Tibial artery (tissue), 4 donors: ENCODE measurements at regions not wholly inside any gene's neighbourhood (a gene's known extent, or its start where the extent isn't known, plus 50 kb on each side); places are given as distances from the start of the nearest gene placed in this dataset.

Experiments used
- DNase-seq, 2 donors: peaks; one replicate each; pipeline ENCODE4 v3.0.0-alpha.2; 2019
- H3K27ac ChIP-seq, 2 donors: fragments of 200-600 bp; sonication (generic) in 1 of 2; 1 replicate in 1 of 2; 2 replicates in 1 of 2; pipeline ENCODE4 v1.5.1; 2018 to 2019; ENCODE audit warnings: mild to moderate bottlenecking in 1 of 2
- H3K27me3 ChIP-seq, 2 donors: fragments of 200-600 bp; sonication (generic) in 1 of 2; one replicate each; pipeline versions ENCODE4 v1.5.1 to v1.6.0; 2016 to 2019
- H3K36me3 ChIP-seq, 3 donors: fragments of 200-600 bp; sonication (generic) in 2 of 3; one replicate each; pipeline ENCODE4 v1.5.1; 2016 to 2019; ENCODE audit warnings: mild to moderate bottlenecking in 2 of 3
- H3K4me1 ChIP-seq, 4 donors: fragments of 200-600 bp; sonication (generic) in 2 of 4; 1 replicate in 3 of 4; 2 replicates in 1 of 4; pipeline ENCODE4 v1.5.1; 2016 to 2019
- H3K4me3 ChIP-seq, 2 donors: fragments of 200-600 bp; sonication (generic) in 1 of 2; 1 replicate in 1 of 2; 2 replicates in 1 of 2; pipeline ENCODE4 v1.5.1; 2018 to 2019; ENCODE audit warnings: mild to moderate bottlenecking in 2 of 2
- H3K9me3 ChIP-seq, 3 donors: fragments of 200-600 bp; sonication (generic) in 1 of 3; one replicate each; pipeline ENCODE4 v1.5.1; 2016 to 2019
- CTCF ChIP-seq, 2 experiments: fragments of 200-600 bp in 1 of 2; fragments of 450-650 bp in 1 of 2; IDR thresholded peaks; one replicate each; pipeline ENCODE4 v1.5.1; 2017 to 2019; ENCODE audit warnings: antibody characterized with exemption in 2 of 2, mild to moderate bottlenecking in 1 of 2, moderate library complexity in 1 of 2
- intact Hi-C: fragments of 100-400 bp; cut with DNase I; formaldehyde crosslinking; loops from one replicate; pipeline ENCODE4 v1.15.0; 2023; ENCODE audit warnings: low total_unique reads

- DNase-seq: no peak
- no peak for TF ChIP-seq CTCF (IDR thresholded peaks at IDR 0.05)
- H3K4me3 ChIP-seq: no peak overlapping the region
- H3K27ac ChIP-seq: no peak overlapping the region
- no peaks in the 10 kb centered on the region for H3K27me3 ChIP-seq
- no peaks in the 10 kb centered on the region for H3K9me3 ChIP-seq
- no peaks in the 10 kb centered on the region for H3K36me3 ChIP-seq
- intact Hi-C loops: no loop called here
- no peaks in the 10 kb centered on the region for H3K4me1 ChIP-seq
These were observed 1389.3 kb downstream of the AACS start for GRCh38 chr12:126454581-126454980.

GRCh38 chr12:126457776-126458175, 1392.5 kb downstream of the AACS start:
- Histone ChIP-seq H3K27ac (no peak overlapping the region), H3K27me3 (no peaks in the 10 kb centered on the region), H3K36me3 (no peaks in the 10 kb centered on the region), H3K4me3 (no peak overlapping the region), H3K9me3 (no peaks in the 10 kb centered on the region), H3K4me1 (no peaks in the 10 kb centered on the region)
- intact Hi-C loops: no loop called here
- TF ChIP-seq CTCF (IDR thresholded peaks at IDR 0.05): no peak
- DNase-seq: no peak

- intact Hi-C loops: no loop called here
These were observed 1398.9 kb downstream of the AACS start for GRCh38 chr12:126464153-126464552.

GRCh38 chr12:126469211-126469610, 1404.0 kb downstream of the AACS start:
- H3K27ac ChIP-seq: no peak overlapping the region
- no peak for TF ChIP-seq CTCF (IDR thresholded peaks at IDR 0.05)
- intact Hi-C loops: no loop called here
- no peaks in the 10 kb centered on the region for H3K9me3 ChIP-seq
- no peaks in the 10 kb centered on the region for H3K27me3 ChIP-seq
- no peak for DNase-seq
- no peak overlapping the region for H3K4me3 ChIP-seq
- H3K36me3 ChIP-seq: no peaks in the 10 kb centered on the region
- H3K4me1 ChIP-seq: no peaks in the 10 kb centered on the region

More at GRCh38 chr12:126464153-126464552, 1398.9 kb downstream of the AACS start:
- Histone ChIP-seq H3K9me3 (no peaks in the 10 kb centered on the region), H3K4me3 (no peak overlapping the region), H3K27me3 (no peaks in the 10 kb centered on the region), H3K4me1 (no peaks in the 10 kb centered on the region), H3K27ac (no peak overlapping the region), H3K36me3 (no peaks in the 10 kb centered on the region)
- DNase-seq: no peak
- no peak for TF ChIP-seq CTCF (IDR thresholded peaks at IDR 0.05)

GRCh38 chr12:126474703-126475102, 1409.5 kb downstream of the AACS start:
- intact Hi-C loops: no loop called here
- no peaks in the 10 kb centered on the region for H3K4me1 ChIP-seq
- H3K27ac ChIP-seq: no peak overlapping the region
- no peaks in the 10 kb centered on the region for H3K27me3 ChIP-seq
- no peak for DNase-seq
- no peak for TF ChIP-seq CTCF (IDR thresholded peaks at IDR 0.05)
- H3K4me3 ChIP-seq: no peak overlapping the region
- H3K36me3 ChIP-seq: no peaks in the 10 kb centered on the region
- H3K9me3 ChIP-seq: no peaks in the 10 kb centered on the region

- no peak for TF ChIP-seq CTCF (IDR thresholded peaks at IDR 0.05)
- no peaks in the 10 kb centered on the region for H3K4me1 ChIP-seq
- no peak for DNase-seq
- H3K36me3 ChIP-seq: no peaks in the 10 kb centered on the region
- H3K27ac ChIP-seq: no peak overlapping the region
- no peak overlapping the region for H3K4me3 ChIP-seq
- no peaks in the 10 kb centered on the region for H3K27me3 ChIP-seq
- intact Hi-C loops: no loop called here
- H3K9me3 ChIP-seq: no peaks in the 10 kb centered on the region
These were observed 1415.2 kb downstream of the AACS start for GRCh38 chr12:126480451-126480850.
